Suprapubic skin (tissue), 3 donors: ENCODE measurements at regions not wholly inside any gene's neighbourhood (a gene's known extent, or its start where the extent isn't known, plus 50 kb on each side); places are given as distances from the start of the nearest gene placed in this dataset.

Experiments
- CTCF ChIP-seq, 2 donors: fragments of 200-600 bp in 1 of 2; fragments of 450-650 bp in 1 of 2; sonication (generic) in 1 of 2; IDR thresholded peaks; one replicate each; pipeline ENCODE4 v1.5.1; 2016 to 2019; ENCODE audit warnings: antibody characterized with exemption in 2 of 2, mild to moderate bottlenecking in 1 of 2, moderate library complexity in 1 of 2
- POLR2A ChIP-seq, 2 donors: fragments of 450-650 bp; IDR thresholded peaks; one replicate each; pipeline ENCODE4 v1.6.1; 2017; ENCODE audit warnings: antibody characterized with exemption in 2 of 2, mild to moderate bottlenecking in 2 of 2, moderate library complexity in 2 of 2

- TF ChIP-seq CTCF (IDR thresholded peaks at IDR 0.05) (no peak), POLR2A (IDR thresholded peaks at IDR 0.05) (no peak)
Observed at GRCh38 chr7:145737617-145738016, 379.0 kb upstream of the CNTNAP2 start.
